ENCODE measurements at regions not wholly inside any gene's neighbourhood (a gene's known extent, or its start where the extent isn't known, plus 50 kb on each side); places are given as distances from the start of the nearest gene placed in this dataset.

GRCh38 chr16:35425270-35425669 is 1965.9 kb downstream of the TP53TG3F start:
- DNase-seq (no peak), ATAC-seq (no peak)
- intact Hi-C loops (cut with DNase I, micrococcal nuclease), result no loop called here

- ATAC-seq (no peak), DNase-seq (no peak)
- intact Hi-C loops (cut with DNase I, micrococcal nuclease), result no loop called here
Observed at GRCh38 chr16:35431829-35432663, 1972.6 kb downstream of the TP53TG3F start.

GRCh38 chr16:35440875-35441274 is 1981.5 kb downstream of the TP53TG3F start:
- ATAC-seq, result no peak
- intact Hi-C loops (cut with DNase I, micrococcal nuclease), result no loop called here
- DNase-seq, result no peak

- intact Hi-C loops (cut with DNase I, micrococcal nuclease), result no loop called here
- ATAC-seq, result no peak
Observed at GRCh38 chr16:35447010-35447558, 1987.7 kb downstream of the TP53TG3F start.

GRCh38 chr16:35449663-35450062 is 1990.3 kb downstream of the TP53TG3F start:
- DNase-seq, result no peak
- intact Hi-C loops (cut with DNase I, micrococcal nuclease), result no loop called here
- no peak for ATAC-seq

More at GRCh38 chr16:35447010-35447558, 1987.7 kb downstream of the TP53TG3F start:
- DNase-seq, result no peak

- DNase-seq (no peak), ATAC-seq (no peak)
- intact Hi-C loops (cut with DNase I, micrococcal nuclease), result no loop called here
Observed at GRCh38 chr16:35450648-35451047, 1991.2 kb downstream of the TP53TG3F start.

GRCh38 chr16:35452471-35452870 is 1993.1 kb downstream of the TP53TG3F start:
- intact Hi-C loops (cut with DNase I, micrococcal nuclease), result no loop called here
- no peak for ATAC-seq
- DNase-seq, result no peak

GRCh38 chr16:35463358-35463757 is 2003.9 kb downstream of the TP53TG3F start:
- DNase-seq (no peak), ATAC-seq (no peak)
- intact Hi-C loops (cut with DNase I, micrococcal nuclease), result no loop called here

- DNase-seq (no peak), ATAC-seq (no peak)
- intact Hi-C loops (cut with DNase I, micrococcal nuclease), result no loop called here
Observed at GRCh38 chr16:35480361-35480760, 2020.9 kb downstream of the TP53TG3F start.

GRCh38 chr16:35480988-35481387 is 2021.6 kb downstream of the TP53TG3F start:
- intact Hi-C loops (cut with DNase I, micrococcal nuclease), result no loop called here
- DNase-seq (no peak), ATAC-seq (no peak)

GRCh38 chr16:35485915-35486314 is 2026.5 kb downstream of the TP53TG3F start:
- no peak for ATAC-seq
- intact Hi-C loops (cut with DNase I, micrococcal nuclease), result no loop called here
- no peak for DNase-seq

- DNase-seq (no peak), ATAC-seq (no peak)
- intact Hi-C loops (cut with DNase I, micrococcal nuclease), result no loop called here
Observed at GRCh38 chr16:35492225-35492624, 2032.8 kb downstream of the TP53TG3F start.

GRCh38 chr16:35497399-35497798 is 2038.0 kb downstream of the TP53TG3F start:
- no peak for ATAC-seq
- intact Hi-C loops (cut with DNase I, micrococcal nuclease), result no loop called here
- DNase-seq, result no peak

- intact Hi-C loops (cut with DNase I, micrococcal nuclease), result no loop called here
- no peak for ATAC-seq
Observed at GRCh38 chr16:35506018-35506897, 2046.8 kb downstream of the TP53TG3F start.

GRCh38 chr16:35506898-35507194 is 2047.4 kb downstream of the TP53TG3F start:
- DNase-seq (no peak), ATAC-seq (no peak)
- intact Hi-C loops (cut with DNase I, micrococcal nuclease), result no loop called here

More at GRCh38 chr16:35506018-35506897, 2046.8 kb downstream of the TP53TG3F start:
- no peak for DNase-seq

- ATAC-seq (no peak), DNase-seq (no peak)
- intact Hi-C loops (cut with DNase I, micrococcal nuclease), result no loop called here
Observed at GRCh38 chr16:35510701-35511100, 2051.3 kb downstream of the TP53TG3F start.

- ATAC-seq (no peak), DNase-seq (no peak)
- intact Hi-C loops (cut with DNase I, micrococcal nuclease), result no loop called here
Observed at GRCh38 chr16:35516551-35516950, 2057.1 kb downstream of the TP53TG3F start.

GRCh38 chr16:35516971-35517370 is 2057.6 kb downstream of the TP53TG3F start:
- no peak for ATAC-seq
- DNase-seq, result no peak
- intact Hi-C loops (cut with DNase I, micrococcal nuclease), result no loop called here

- intact Hi-C loops (cut with DNase I, micrococcal nuclease), result no loop called here
- no peak for DNase-seq
- ATAC-seq, result no peak
Observed at GRCh38 chr16:35523991-35524390, 2064.6 kb downstream of the TP53TG3F start.
